Keratinocyte (primary cell): ENCODE measurements at regions not wholly inside any gene's neighbourhood (a gene's known extent, or its start where the extent isn't known, plus 50 kb on each side); places are given as distances from the start of the nearest gene placed in this dataset.

Source experiments
- CTCF ChIP-seq, 3 experiments: IDR thresholded peaks in 1 of 3; conservative IDR thresholded peaks in 1 of 3; optimal IDR thresholded peaks in 1 of 3; 2 replicates in 2 of 3; 3 replicates in 1 of 3; pipeline versions ENCODE3 to v1.5.1; 2011; ENCODE audit warnings: low read length in 3 of 3, mild to moderate bottlenecking in 3 of 3, moderate library complexity in 2 of 3, control low read depth in 1 of 3, inconsistent platforms in 1 of 3; ENCODE audit not compliant: insufficient read depth in 2 of 3; ENCODE audit errors: extremely low read depth in 1 of 3
- EZH2 ChIP-seq: IDR thresholded peaks from one replicate; pipeline ENCODE4 v1.6.1; 2012; ENCODE audit warnings: inconsistent platforms, mild to moderate bottlenecking, low read length, moderate library complexity

GRCh38 chr7:49244543-49244942 is 320.2 kb downstream of the CDC14C start:
- TF ChIP-seq CTCF (optimal IDR thresholded peaks at IDR 0.05 in 1 of 3, IDR thresholded peaks at IDR 0.05 in 1 of 3, conservative IDR thresholded peaks at IDR 0.05 in 1 of 3; ENCODE audit: extremely low read depth in 1 of 3, insufficient read depth in 2 of 3, low read length in 3 of 3): no peak
- TF ChIP-seq EZH2: no peak
